ENCODE measurements at regions not wholly inside any gene's neighbourhood (a gene's known extent, or its start where the extent isn't known, plus 50 kb on each side); places are given as distances from the start of the nearest gene placed in this dataset.

DNA sequence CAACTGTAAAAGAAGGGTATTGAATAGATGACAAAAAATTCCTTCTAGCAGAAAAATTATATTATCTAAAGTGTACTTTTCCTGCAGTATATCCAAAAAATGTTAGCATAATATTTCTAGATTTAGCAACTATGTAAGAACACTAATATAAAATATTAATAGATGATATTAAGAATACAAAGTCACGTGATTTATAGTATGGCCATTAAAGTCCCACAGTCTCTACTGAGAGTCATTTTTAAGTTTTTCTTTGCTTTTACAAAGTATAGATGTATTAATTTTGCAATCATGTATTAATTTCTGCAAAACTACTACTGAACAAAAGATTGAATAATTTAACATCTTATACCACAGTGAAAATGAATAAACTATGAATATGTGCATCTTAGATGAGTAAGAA, 94.9 kb downstream of the ZWINT start:
- ATAC-seq = no peak
- TF ChIP-seq BACH2 (CRISPR knock-in tag; IDR thresholded peaks at IDR 0.05; ENCODE audit: borderline replicate concordance) = no peak
- no peak for TF ChIP-seq TCF4 (CRISPR knock-in tag; IDR thresholded peaks at IDR 0.05; ENCODE audit: borderline replicate concordance)
- TF ChIP-seq OSR1 (CRISPR knock-in tag; IDR thresholded peaks at IDR 0.05) = no peak
- TF ChIP-seq CSDC2 (CRISPR knock-in tag; IDR thresholded peaks at IDR 0.05) = no peak
- TF ChIP-seq, protein P1, sequence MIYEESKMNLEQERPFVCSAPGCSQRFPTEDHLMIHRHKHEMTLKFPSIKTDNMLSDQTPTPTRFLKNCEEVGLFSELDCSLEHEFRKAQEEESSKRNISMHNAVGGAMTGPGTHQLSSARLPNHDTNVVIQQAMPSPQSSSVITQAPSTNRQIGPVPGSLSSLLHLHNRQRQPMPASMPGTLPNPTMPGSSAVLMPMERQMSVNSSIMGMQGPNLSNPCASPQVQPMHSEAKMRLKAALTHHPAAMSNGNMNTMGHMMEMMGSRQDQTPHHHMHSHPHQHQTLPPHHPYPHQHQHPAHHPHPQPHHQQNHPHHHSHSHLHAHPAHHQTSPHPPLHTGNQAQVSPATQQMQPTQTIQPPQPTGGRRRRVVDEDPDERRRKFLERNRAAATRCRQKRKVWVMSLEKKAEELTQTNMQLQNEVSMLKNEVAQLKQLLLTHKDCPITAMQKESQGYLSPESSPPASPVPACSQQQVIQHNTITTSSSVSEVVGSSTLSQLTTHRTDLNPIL (CRISPR knock-in tag; IDR thresholded peaks at IDR 0.05; ENCODE audit: low read depth) = no peak

DNA sequence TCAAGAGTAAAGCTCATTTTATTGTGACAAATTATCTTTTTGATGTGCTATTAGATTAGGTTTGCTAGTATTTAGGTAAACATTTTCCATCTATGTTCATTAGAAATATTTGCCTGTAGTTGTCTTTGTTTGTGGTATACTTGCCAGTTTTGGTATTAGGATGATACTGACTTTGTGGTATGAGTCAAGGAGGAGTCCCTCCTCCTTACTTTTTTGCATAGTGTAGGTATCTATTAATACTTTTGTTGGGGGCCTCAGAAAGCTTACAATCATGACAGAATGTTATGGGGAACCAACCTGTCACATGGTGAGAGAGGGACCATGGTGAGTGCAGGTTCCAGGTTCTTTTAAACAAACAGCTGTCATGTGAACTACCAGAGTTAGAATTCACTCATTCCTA, 102.1 kb downstream of the ZWINT start:
- TF ChIP-seq CSDC2 (CRISPR knock-in tag; IDR thresholded peaks at IDR 0.05) (no peak), ZFP3 (CRISPR knock-in tag; IDR thresholded peaks at IDR 0.05) (no peak), ZNF8 (CRISPR knock-in tag; IDR thresholded peaks at IDR 0.05) (no peak), ZNF70 (CRISPR knock-in tag; IDR thresholded peaks at IDR 0.05) (no peak), ARNTL (CRISPR knock-in tag; IDR thresholded peaks at IDR 0.05; ENCODE audit: borderline replicate concordance, low read depth) (no peak), GLIS3 (CRISPR knock-in tag; IDR thresholded peaks at IDR 0.05) (no peak), ZFP30 (CRISPR knock-in tag; IDR thresholded peaks at IDR 0.05) (no peak), SNAI2 (CRISPR knock-in tag; IDR thresholded peaks at IDR 0.05) (no peak), TOX (CRISPR knock-in tag; IDR thresholded peaks at IDR 0.05; ENCODE audit: borderline replicate concordance) (no peak), TCF4 (CRISPR knock-in tag; IDR thresholded peaks at IDR 0.05; ENCODE audit: borderline replicate concordance) (no peak)
- TF ChIP-seq, protein P2, sequence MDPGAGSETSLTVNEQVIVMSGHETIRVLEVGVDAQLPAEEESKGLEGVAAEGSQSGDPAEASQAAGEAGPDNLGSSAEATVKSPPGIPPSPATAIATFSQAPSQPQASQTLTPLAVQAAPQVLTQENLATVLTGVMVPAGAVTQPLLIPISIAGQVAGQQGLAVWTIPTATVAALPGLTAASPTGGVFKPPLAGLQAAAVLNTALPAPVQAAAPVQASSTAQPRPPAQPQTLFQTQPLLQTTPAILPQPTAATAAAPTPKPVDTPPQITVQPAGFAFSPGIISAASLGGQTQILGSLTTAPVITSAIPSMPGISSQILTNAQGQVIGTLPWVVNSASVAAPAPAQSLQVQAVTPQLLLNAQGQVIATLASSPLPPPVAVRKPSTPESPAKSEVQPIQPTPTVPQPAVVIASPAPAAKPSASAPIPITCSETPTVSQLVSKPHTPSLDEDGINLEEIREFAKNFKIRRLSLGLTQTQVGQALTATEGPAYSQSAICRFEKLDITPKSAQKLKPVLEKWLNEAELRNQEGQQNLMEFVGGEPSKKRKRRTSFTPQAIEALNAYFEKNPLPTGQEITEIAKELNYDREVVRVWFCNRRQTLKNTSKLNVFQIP (CRISPR knock-in tag; IDR thresholded peaks at IDR 0.05; ENCODE audit: borderline replicate concordance, low read depth) = no peak
- TF ChIP-seq, protein P3, sequence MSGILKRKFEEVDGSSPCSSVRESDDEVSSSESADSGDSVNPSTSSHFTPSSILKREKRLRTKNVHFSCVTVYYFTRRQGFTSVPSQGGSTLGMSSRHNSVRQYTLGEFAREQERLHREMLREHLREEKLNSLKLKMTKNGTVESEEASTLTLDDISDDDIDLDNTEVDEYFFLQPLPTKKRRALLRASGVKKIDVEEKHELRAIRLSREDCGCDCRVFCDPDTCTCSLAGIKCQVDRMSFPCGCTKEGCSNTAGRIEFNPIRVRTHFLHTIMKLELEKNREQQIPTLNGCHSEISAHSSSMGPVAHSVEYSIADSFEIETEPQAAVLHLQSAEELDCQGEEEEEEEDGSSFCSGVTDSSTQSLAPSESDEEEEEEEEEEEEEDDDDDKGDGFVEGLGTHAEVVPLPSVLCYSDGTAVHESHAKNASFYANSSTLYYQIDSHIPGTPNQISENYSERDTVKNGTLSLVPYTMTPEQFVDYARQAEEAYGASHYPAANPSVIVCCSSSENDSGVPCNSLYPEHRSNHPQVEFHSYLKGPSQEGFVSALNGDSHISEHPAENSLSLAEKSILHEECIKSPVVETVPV (CRISPR knock-in tag; IDR thresholded peaks at IDR 0.05) = no peak
- TF ChIP-seq, protein P4, sequence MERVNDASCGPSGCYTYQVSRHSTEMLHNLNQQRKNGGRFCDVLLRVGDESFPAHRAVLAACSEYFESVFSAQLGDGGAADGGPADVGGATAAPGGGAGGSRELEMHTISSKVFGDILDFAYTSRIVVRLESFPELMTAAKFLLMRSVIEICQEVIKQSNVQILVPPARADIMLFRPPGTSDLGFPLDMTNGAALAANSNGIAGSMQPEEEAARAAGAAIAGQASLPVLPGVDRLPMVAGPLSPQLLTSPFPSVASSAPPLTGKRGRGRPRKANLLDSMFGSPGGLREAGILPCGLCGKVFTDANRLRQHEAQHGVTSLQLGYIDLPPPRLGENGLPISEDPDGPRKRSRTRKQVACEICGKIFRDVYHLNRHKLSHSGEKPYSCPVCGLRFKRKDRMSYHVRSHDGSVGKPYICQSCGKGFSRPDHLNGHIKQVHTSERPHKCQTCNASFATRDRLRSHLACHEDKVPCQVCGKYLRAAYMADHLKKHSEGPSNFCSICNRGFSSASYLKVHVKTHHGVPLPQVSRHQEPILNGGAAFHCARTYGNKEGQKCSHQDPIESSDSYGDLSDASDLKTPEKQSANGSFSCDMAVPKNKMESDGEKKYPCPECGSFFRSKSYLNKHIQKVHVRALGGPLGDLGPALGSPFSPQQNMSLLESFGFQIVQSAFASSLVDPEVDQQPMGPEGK (CRISPR knock-in tag; IDR thresholded peaks at IDR 0.05; ENCODE audit: borderline replicate concordance) = no peak
- no peak for ATAC-seq

DNA sequence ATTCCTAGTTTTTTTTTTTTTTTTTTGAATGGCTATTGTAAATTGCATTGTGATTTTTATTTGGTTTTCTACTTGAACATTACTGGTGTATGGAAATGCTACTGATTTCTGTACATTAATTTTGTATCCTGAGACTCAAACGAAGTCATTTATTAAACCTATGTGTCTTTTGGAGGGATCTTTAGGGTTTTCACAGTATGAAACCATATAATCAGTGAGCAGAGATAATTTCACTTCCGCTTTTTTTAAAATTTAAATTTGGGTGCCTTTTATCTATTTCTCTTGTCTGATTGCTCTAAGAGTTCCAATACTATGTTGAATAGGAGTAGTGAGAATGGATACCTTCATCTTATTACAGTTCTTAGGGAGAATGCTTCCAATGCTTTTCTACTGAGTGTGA, 102.7 kb downstream of the ZWINT start:
- TF ChIP-seq GLIS3 (CRISPR knock-in tag; IDR thresholded peaks at IDR 0.05) = no peak
- TF ChIP-seq ZC3H10 (CRISPR knock-in tag; IDR thresholded peaks at IDR 0.05) = no peak
- no peak for TF ChIP-seq ARNTL (CRISPR knock-in tag; IDR thresholded peaks at IDR 0.05; ENCODE audit: borderline replicate concordance, low read depth)
- TF ChIP-seq, protein P5, sequence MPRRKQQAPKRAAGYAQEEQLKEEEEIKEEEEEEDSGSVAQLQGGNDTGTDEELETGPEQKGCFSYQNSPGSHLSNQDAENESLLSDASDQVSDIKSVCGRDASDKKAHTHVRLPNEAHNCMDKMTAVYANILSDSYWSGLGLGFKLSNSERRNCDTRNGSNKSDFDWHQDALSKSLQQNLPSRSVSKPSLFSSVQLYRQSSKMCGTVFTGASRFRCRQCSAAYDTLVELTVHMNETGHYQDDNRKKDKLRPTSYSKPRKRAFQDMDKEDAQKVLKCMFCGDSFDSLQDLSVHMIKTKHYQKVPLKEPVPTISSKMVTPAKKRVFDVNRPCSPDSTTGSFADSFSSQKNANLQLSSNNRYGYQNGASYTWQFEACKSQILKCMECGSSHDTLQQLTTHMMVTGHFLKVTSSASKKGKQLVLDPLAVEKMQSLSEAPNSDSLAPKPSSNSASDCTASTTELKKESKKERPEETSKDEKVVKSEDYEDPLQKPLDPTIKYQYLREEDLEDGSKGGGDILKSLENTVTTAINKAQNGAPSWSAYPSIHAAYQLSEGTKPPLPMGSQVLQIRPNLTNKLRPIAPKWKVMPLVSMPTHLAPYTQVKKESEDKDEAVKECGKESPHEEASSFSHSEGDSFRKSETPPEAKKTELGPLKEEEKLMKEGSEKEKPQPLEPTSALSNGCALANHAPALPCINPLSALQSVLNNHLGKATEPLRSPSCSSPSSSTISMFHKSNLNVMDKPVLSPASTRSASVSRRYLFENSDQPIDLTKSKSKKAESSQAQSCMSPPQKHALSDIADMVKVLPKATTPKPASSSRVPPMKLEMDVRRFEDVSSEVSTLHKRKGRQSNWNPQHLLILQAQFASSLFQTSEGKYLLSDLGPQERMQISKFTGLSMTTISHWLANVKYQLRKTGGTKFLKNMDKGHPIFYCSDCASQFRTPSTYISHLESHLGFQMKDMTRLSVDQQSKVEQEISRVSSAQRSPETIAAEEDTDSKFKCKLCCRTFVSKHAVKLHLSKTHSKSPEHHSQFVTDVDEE (CRISPR knock-in tag; IDR thresholded peaks at IDR 0.05) = no peak
- TF ChIP-seq, protein P4 (CRISPR knock-in tag; IDR thresholded peaks at IDR 0.05; ENCODE audit: borderline replicate concordance) = no peak
- TF ChIP-seq, protein P1 (CRISPR knock-in tag; IDR thresholded peaks at IDR 0.05; ENCODE audit: low read depth) = no peak
- TF ChIP-seq CSDC2 (CRISPR knock-in tag; IDR thresholded peaks at IDR 0.05) = no peak
- TF ChIP-seq OSR1 (CRISPR knock-in tag; IDR thresholded peaks at IDR 0.05) = no peak
- TF ChIP-seq, protein P2 (CRISPR knock-in tag; IDR thresholded peaks at IDR 0.05; ENCODE audit: borderline replicate concordance, low read depth) = no peak
- ATAC-seq = no peak
